Nephron progenitor cell (in vitro differentiated cells): ENCODE measurements at regions not wholly inside any gene's neighbourhood (a gene's known extent, or its start where the extent isn't known, plus 50 kb on each side); places are given as distances from the start of the nearest gene placed in this dataset.

ENCODE experiments used
- DNase-seq: peaks from one replicate; pipeline ENCODE4 v3.0.0; 2021
- H3K27ac Mint-ChIP-seq: 2 replicates; pipeline ENCODE4 v1.8.0; 2021; ENCODE audit warnings: mild to moderate bottlenecking, moderate library complexity, mixed read lengths
- H3K27me3 Mint-ChIP-seq: 2 replicates; pipeline ENCODE4 v1.8.0; 2021; ENCODE audit warnings: mild to moderate bottlenecking, low read depth, mixed read lengths; ENCODE audit not compliant: poor library complexity
- H3K36me3 Mint-ChIP-seq: 2 replicates; pipeline ENCODE4 v1.8.0; 2021; ENCODE audit warnings: low read depth, mixed read lengths
- H3K4me1 Mint-ChIP-seq: 2 replicates; pipeline ENCODE4 v1.8.0; 2021; ENCODE audit warnings: mixed read lengths
- H3K4me3 Mint-ChIP-seq: 2 replicates; pipeline ENCODE4 v1.8.0; 2021; ENCODE audit warnings: mild to moderate bottlenecking, moderate library complexity, mixed read lengths
- H3K9me3 Mint-ChIP-seq: 2 replicates; pipeline ENCODE4 v1.8.0; 2021; ENCODE audit warnings: mild to moderate bottlenecking, moderate library complexity, mixed read lengths
- TF ChIP-seq, protein P1 (sequence below): fragments of 200-600 bp; sonication (generic); IDR thresholded peaks from 2 replicates; pipeline ENCODE4 v1.5.0; 2021; ENCODE audit warnings: antibody characterized with exemption

- Mint-ChIP-seq H3K27me3 (peaks cover 7% of the 10 kb centered on the region), H3K4me3 (no peak overlapping the region), H3K27ac (no peak overlapping the region), H3K4me1 (no peaks in the 10 kb centered on the region), H3K36me3 (no peaks in the 10 kb centered on the region), H3K9me3 (no peaks in the 10 kb centered on the region)
- DNase-seq = no peak
- TF ChIP-seq, protein P1, sequence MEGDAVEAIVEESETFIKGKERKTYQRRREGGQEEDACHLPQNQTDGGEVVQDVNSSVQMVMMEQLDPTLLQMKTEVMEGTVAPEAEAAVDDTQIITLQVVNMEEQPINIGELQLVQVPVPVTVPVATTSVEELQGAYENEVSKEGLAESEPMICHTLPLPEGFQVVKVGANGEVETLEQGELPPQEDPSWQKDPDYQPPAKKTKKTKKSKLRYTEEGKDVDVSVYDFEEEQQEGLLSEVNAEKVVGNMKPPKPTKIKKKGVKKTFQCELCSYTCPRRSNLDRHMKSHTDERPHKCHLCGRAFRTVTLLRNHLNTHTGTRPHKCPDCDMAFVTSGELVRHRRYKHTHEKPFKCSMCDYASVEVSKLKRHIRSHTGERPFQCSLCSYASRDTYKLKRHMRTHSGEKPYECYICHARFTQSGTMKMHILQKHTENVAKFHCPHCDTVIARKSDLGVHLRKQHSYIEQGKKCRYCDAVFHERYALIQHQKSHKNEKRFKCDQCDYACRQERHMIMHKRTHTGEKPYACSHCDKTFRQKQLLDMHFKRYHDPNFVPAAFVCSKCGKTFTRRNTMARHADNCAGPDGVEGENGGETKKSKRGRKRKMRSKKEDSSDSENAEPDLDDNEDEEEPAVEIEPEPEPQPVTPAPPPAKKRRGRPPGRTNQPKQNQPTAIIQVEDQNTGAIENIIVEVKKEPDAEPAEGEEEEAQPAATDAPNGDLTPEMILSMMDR = no peak
Observed at GRCh38 chr17:33679595-33679994, 386.5 kb upstream of the ASIC2 start.

- H3K27ac Mint-ChIP-seq = no peak overlapping the region
Observed at GRCh38 chr17:33680472-33680871, 387.4 kb upstream of the ASIC2 start.

DNA sequence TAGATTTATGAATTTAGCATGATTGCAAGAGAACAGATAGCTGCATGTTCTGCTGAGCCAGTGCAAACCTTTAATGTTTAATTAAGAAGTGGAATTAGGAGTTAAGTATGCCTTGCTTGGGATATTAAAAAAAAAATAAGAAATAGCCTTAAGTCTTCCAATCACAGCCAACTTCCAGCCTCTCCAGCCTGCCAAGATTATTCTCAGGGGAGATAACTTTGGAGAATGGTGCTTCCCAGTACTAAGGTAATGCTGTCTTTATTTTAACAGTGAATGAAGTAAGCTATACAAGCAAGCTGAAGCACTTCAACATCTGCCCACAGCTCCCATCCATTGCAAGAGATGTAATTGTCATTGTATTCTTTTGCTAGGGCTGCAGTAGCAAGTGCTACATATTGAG lies 389.5 kb upstream of the ASIC2 start:
- no peaks in the 10 kb centered on the region for H3K4me1 Mint-ChIP-seq
- H3K27me3 Mint-ChIP-seq = peaks cover 7% of the 10 kb centered on the region
- H3K27ac Mint-ChIP-seq = no peak overlapping the region
- no peak overlapping the region for H3K4me3 Mint-ChIP-seq
- DNase-seq = no peak
- TF ChIP-seq, protein P1 = no peak
- no peaks in the 10 kb centered on the region for H3K36me3 Mint-ChIP-seq
- H3K9me3 Mint-ChIP-seq = no peaks in the 10 kb centered on the region

More at GRCh38 chr17:33680472-33680871, 387.4 kb upstream of the ASIC2 start:
- TF ChIP-seq, protein P1 = no peak
- no peak for DNase-seq
- H3K9me3 Mint-ChIP-seq = no peaks in the 10 kb centered on the region
- no peak overlapping the region for H3K4me3 Mint-ChIP-seq
- H3K4me1 Mint-ChIP-seq = no peaks in the 10 kb centered on the region
- H3K27me3 Mint-ChIP-seq = peaks cover 10% of the 10 kb centered on the region
- no peaks in the 10 kb centered on the region for H3K36me3 Mint-ChIP-seq

DNA sequence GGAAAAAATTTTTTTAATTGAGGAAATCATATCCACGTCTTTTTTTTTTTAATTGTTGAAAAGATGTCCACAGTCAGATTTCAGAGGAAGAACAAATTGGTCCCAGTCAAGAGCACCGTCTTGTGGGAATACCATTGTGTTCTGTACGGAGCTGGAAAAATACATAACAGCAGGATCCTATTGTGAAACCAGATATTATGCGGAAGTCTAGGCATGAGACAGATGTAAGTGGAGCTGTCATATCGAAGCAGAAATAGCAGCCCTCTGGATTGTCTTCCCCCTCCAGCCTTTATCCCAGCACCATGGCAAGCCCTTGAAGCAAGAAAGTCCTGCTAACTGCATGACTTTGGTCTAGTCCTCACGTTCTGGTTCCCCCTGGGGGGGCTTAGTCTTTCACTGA lies 391.6 kb upstream of the ASIC2 start:
- no peaks in the 10 kb centered on the region for H3K36me3 Mint-ChIP-seq
- no peaks in the 10 kb centered on the region for H3K4me1 Mint-ChIP-seq
- TF ChIP-seq, protein P1 = no peak
- H3K4me3 Mint-ChIP-seq = no peak overlapping the region
- H3K9me3 Mint-ChIP-seq = no peaks in the 10 kb centered on the region
- no peak overlapping the region for H3K27ac Mint-ChIP-seq
- DNase-seq = no peak
- peaks cover 13% of the 10 kb centered on the region for H3K27me3 Mint-ChIP-seq

- Mint-ChIP-seq H3K9me3 (no peaks in the 10 kb centered on the region), H3K36me3 (no peaks in the 10 kb centered on the region), H3K27ac (no peak overlapping the region), H3K4me3 (no peak overlapping the region), H3K4me1 (no peaks in the 10 kb centered on the region), H3K27me3 (peaks cover 14% of the 10 kb centered on the region)
- TF ChIP-seq, protein P1 = peak; percentile 40
- DNase-seq = peak; percentile 30
Observed at GRCh38 chr17:33686171-33686570, 393.1 kb upstream of the ASIC2 start.

- Mint-ChIP-seq H3K27me3 (peaks cover 20% of the 10 kb centered on the region), H3K36me3 (no peaks in the 10 kb centered on the region), H3K4me3 (no peak overlapping the region), H3K27ac (no peak overlapping the region), H3K4me1 (no peaks in the 10 kb centered on the region), H3K9me3 (no peaks in the 10 kb centered on the region)
- TF ChIP-seq, protein P1 = no peak
- no peak for DNase-seq
Observed at GRCh38 chr17:33687831-33688230, 394.7 kb upstream of the ASIC2 start.
